HepG2 (cell line): ENCODE measurements at regions not wholly inside any gene's neighbourhood (a gene's known extent, or its start where the extent isn't known, plus 50 kb on each side); places are given as distances from the start of the nearest gene placed in this dataset.
A peak's percentile ranks its signal among the peaks of the same experiment; 100 is the strongest.

Experiments used
- ADNP ChIP-seq: sonication (generic); formaldehyde crosslinking; IDR thresholded peaks from 2 replicates; pipeline ENCODE4 v1.4.0; 2020; ENCODE audit warnings: missing genetic modification reagents
- HOXA7 ChIP-seq: sonication (generic); formaldehyde crosslinking; IDR thresholded peaks from 2 replicates; pipeline ENCODE4 v1.8.1; 2022; ENCODE audit warnings: mild to moderate bottlenecking, missing genetic modification reagents, moderate library complexity
- IRF9 ChIP-seq: sonication (generic); formaldehyde crosslinking; IDR thresholded peaks from 2 replicates; pipeline ENCODE4 v1.8.0; 2022; ENCODE audit warnings: missing genetic modification reagents, mild to moderate bottlenecking, borderline replicate concordance
- NFAT5 ChIP-seq: sonication (generic); formaldehyde crosslinking; IDR thresholded peaks from 2 replicates; pipeline ENCODE4 v1.4.0; 2020; ENCODE audit warnings: missing genetic modification reagents
- ONECUT2 ChIP-seq: sonication (generic); formaldehyde crosslinking; IDR thresholded peaks from 2 replicates; pipeline ENCODE4 v1.4.0; 2020; ENCODE audit warnings: missing genetic modification reagents
- SOX13 ChIP-seq, 3 experiments: fragments of 450-650 bp in 1 of 3; sonication (generic) in 1 of 3; formaldehyde crosslinking in 1 of 3; IDR thresholded peaks in 2 of 3; conservative IDR thresholded peaks in 1 of 3; 2 replicates each; pipeline versions ENCODE4 v1.5.0 to v1.6.1; 2016 to 2020; ENCODE audit warnings: antibody characterized with exemption in 1 of 3, mild to moderate bottlenecking in 1 of 3, missing compliant biosample characterization in 1 of 3, missing genetic modification reagents in 1 of 3, moderate library complexity in 1 of 3
- THYN1 ChIP-seq: sonication (generic); formaldehyde crosslinking; IDR thresholded peaks from 2 replicates; pipeline ENCODE4 v1.8.1; 2023; ENCODE audit warnings: low read depth, mild to moderate bottlenecking, moderate library complexity, missing genetic modification reagents, borderline replicate concordance
- ZBTB38 ChIP-seq: sonication (generic); formaldehyde crosslinking; IDR thresholded peaks from 2 replicates; pipeline ENCODE4 v1.5.1; 2020; ENCODE audit warnings: mild to moderate bottlenecking, missing genetic modification reagents
- ZNF543 ChIP-seq: sonication (generic); formaldehyde crosslinking; IDR thresholded peaks from 2 replicates; pipeline ENCODE4 v1.4.0; 2020; ENCODE audit warnings: mild to moderate bottlenecking, missing genetic modification reagents
- ZNF576 ChIP-seq: sonication (generic); formaldehyde crosslinking; IDR thresholded peaks from 2 replicates; pipeline ENCODE4 v1.4.0; 2020; ENCODE audit warnings: mild to moderate bottlenecking, missing genetic modification reagents
- ZNF609 ChIP-seq: sonication (generic); formaldehyde crosslinking; IDR thresholded peaks from 2 replicates; pipeline ENCODE4 v1.4.0; 2020; ENCODE audit warnings: mild to moderate bottlenecking, missing genetic modification reagents, borderline replicate concordance
- ZNF672 ChIP-seq: sonication (generic); formaldehyde crosslinking; IDR thresholded peaks from 2 replicates; pipeline ENCODE4 v1.8.1; 2022; ENCODE audit warnings: missing genetic modification reagents
- ZNF83 ChIP-seq: sonication (generic); formaldehyde crosslinking; IDR thresholded peaks from 2 replicates; pipeline ENCODE4 v1.4.0; 2020; ENCODE audit warnings: missing genetic modification reagents, mild to moderate bottlenecking, borderline replicate concordance
- ZNF891 ChIP-seq: sonication (generic); formaldehyde crosslinking; IDR thresholded peaks from 2 replicates; pipeline ENCODE4 v1.5.0; 2020; ENCODE audit warnings: mild to moderate bottlenecking, missing genetic modification reagents

GRCh38 chr3:188052169-188053035 lies 101.6 kb upstream of the LPP start (continued):
- TF ChIP-seq NFAT5 (no peak), ZNF672 (no peak), THYN1 (CRISPR knock-in tag) (no peak), ONECUT2 (no peak), IRF9 (CRISPR knock-in tag) (no peak), ZNF609 (peak; percentile 84), ZNF83 (CRISPR knock-in tag) (no peak), ZNF543 (0 out of 2 replicates have a peak, but pooled peaks have one; percentile 33), HOXA7 (no peak), ZNF576 (no peak), ZBTB38 (CRISPR knock-in tag) (peak; percentile 77; the same call in 1 of the 2 replicates), ZNF891 (CRISPR knock-in tag) (0 out of 2 replicates have a peak, but pooled peaks have one; percentile 36), SOX13 (IDR thresholded peaks at IDR 0.05) (no peak), SOX13 (CRISPR knock-in tag; conservative IDR thresholded peaks at IDR 0.05 in 1 of 2, IDR thresholded peaks at IDR 0.05 in 1 of 2) (peak in 1 of 2 experiments; percentile 72; a peak in 2 of 4 replicates), ADNP (CRISPR knock-in tag) (peak; percentile 30; the same call in 1 of the 2 replicates)
